GM12878 (cell line): ENCODE measurements at regions not wholly inside any gene's neighbourhood (a gene's known extent, or its start where the extent isn't known, plus 50 kb on each side); places are given as distances from the start of the nearest gene placed in this dataset.
"Not testable (repeated sequence)": the region's sequence is repeated elsewhere in the genome, so short reads cannot be mapped to it uniquely, and the experiment has no call there.

Experiments
- ATAC-seq: fragments of 200-7000 bp; cut with Tn5 transposase; 3 replicates; pipeline ENCODE4 v1.9.1; 2020; ENCODE audit warnings: mild to moderate bottlenecking, moderate library complexity
- BruUV-seq: library from RNA; stranded (reverse); fragments of 400-500 nt; replicated peaks from 2 replicates; lab custom pipeline; 2021; lab: Mats Ljungman, UMichigan
- CTCF ChIA-PET: fragments of 300-600 bp; sonication (Branson Sonifier 250); formaldehyde crosslinking; extraction: SDS; loops from one replicate; lab custom pipeline; 2021; ENCODE audit warnings: inconsistent platforms; lab: Yijun Ruan, JAX
- POLR2A ChIA-PET: fragments of 350-600 bp; formaldehyde crosslinking; extraction: SDS; loops from one replicate; lab custom pipeline; 2021; ENCODE audit warnings: inconsistent platforms; lab: Charles Lee
- RAD21 ChIA-PET: fragments of 300-600 bp; sonication (Branson Sonifier 250); formaldehyde crosslinking; loops from one replicate; lab custom pipeline; 2023; ENCODE audit warnings: antibody characterized with exemption; ENCODE audit not compliant: unreplicated experiment; lab: Charles Lee
- SMC1A ChIA-PET: fragments of 300-600 bp; sonication (Branson Sonifier 250); formaldehyde crosslinking; loops from one replicate; lab custom pipeline; 2023; ENCODE audit not compliant: unreplicated experiment, uncharacterized antibody; lab: Charles Lee
- DNase-seq: peaks from one replicate; pipeline ENCODE4 v3.0.0-alpha.2; 2011; ENCODE audit warnings: low read depth, low spot score
- FAIRE-seq: peaks from 3 replicates; lab custom pipeline; 2011; peaks lifted over from hg19 to GRCh38; lab: Jason Lieb, UNC
- H2AFZ ChIP-seq: 2 replicates; pipeline ENCODE4 v1.6.0; 2011; ENCODE audit warnings: low read depth, low read length, control low read depth; ENCODE audit not compliant: control insufficient read depth
- H3K27ac ChIP-seq: 2 replicates; pipeline ENCODE4 v1.5.1; 2011; ENCODE audit warnings: control low read depth; ENCODE audit not compliant: control insufficient read depth, insufficient read depth
- H3K27me3 ChIP-seq, 2 experiments: replicated peaks in 1 of 2; 2 replicates each; pipeline versions ENCODE4 v1.6.0 to v1.6.1; 2011; ENCODE audit warnings: low read length in 1 of 2; ENCODE audit not compliant: control insufficient read depth in 2 of 2, insufficient read depth in 2 of 2
- H3K36me3 ChIP-seq, 2 experiments: 2 replicates each; pipeline ENCODE4 v1.5.1; 2011; ENCODE audit warnings: low read length in 1 of 2; ENCODE audit not compliant: control insufficient read depth in 2 of 2, insufficient read depth in 2 of 2
- H3K4me1 ChIP-seq: 2 replicates; pipeline ENCODE4 v1.6.1; 2011; ENCODE audit warnings: mild to moderate bottlenecking, low read length, moderate library complexity, mixed read lengths; ENCODE audit not compliant: control insufficient read depth, insufficient read depth
- H3K4me2 ChIP-seq: 2 replicates; pipeline ENCODE4 v1.6.0; 2011; ENCODE audit warnings: control low read depth; ENCODE audit not compliant: control insufficient read depth, insufficient read depth
- H3K4me3 ChIP-seq: fragments of 200-600 bp; sonication (generic); 2 replicates; pipeline ENCODE4 v1.5.1; 2016
- H3K79me2 ChIP-seq: 2 replicates; pipeline ENCODE4 v1.6.0; 2011; ENCODE audit warnings: low read length; ENCODE audit not compliant: control insufficient read depth, insufficient read depth
- H3K9ac ChIP-seq: 2 replicates; pipeline ENCODE4 v1.8.0; 2011; ENCODE audit warnings: low read length, control low read depth, mixed read lengths; ENCODE audit not compliant: control insufficient read depth, insufficient read depth
- H3K9me3 ChIP-seq: replicated peaks from 3 replicates; pipeline ENCODE4 v1.5.1; 2011; ENCODE audit warnings: mild to moderate bottlenecking, low read length; ENCODE audit not compliant: control insufficient read depth, insufficient read depth
- H4K20me1 ChIP-seq: 2 replicates; pipeline ENCODE4 v1.6.0; 2011; ENCODE audit not compliant: control insufficient read depth, insufficient read depth
- ETV6 ChIP-seq, 2 experiments: fragments of 450-650 bp in 1 of 2; IDR thresholded peaks in 1 of 2; conservative IDR thresholded peaks in 1 of 2; 2 replicates each; pipeline ENCODE4 v1.6.1; 2014; ENCODE audit warnings: antibody characterized with exemption in 1 of 2, borderline replicate concordance in 1 of 2, low read depth in 1 of 2, mild to moderate bottlenecking in 1 of 2, moderate library complexity in 1 of 2
- EZH2 ChIP-seq: IDR thresholded peaks from 2 replicates; pipeline ENCODE4 v1.6.1; 2012; ENCODE audit warnings: low read depth, mild to moderate bottlenecking, control low read depth, inconsistent platforms, low read length, borderline replicate concordance; ENCODE audit not compliant: control insufficient read depth
- MEF2B ChIP-seq: fragments of 450-650 bp; IDR thresholded peaks from 2 replicates; pipeline ENCODE4 v1.6.1; 2018; ENCODE audit warnings: mild to moderate bottlenecking, moderate library complexity; ENCODE audit not compliant: partially characterized antibody, poor library complexity, severe bottlenecking
- MTA3 ChIP-seq: IDR thresholded peaks from 2 replicates; pipeline ENCODE4 v1.6.1; 2012; ENCODE audit warnings: low read length, inconsistent platforms, borderline replicate concordance
- WGBS: methylation state at CpG from one replicate; pipeline ENCODE4 v1.1.6; 2016; ENCODE audit warnings: low lambda C conversion rate; ENCODE audit not compliant: insufficient replicate concordance, insufficient coverage; ENCODE audit errors: missing lambda C conversion rate; 5-methylcytosine and 5-hydroxymethylcytosine counted together
- in situ Hi-C: fragments of 300-500 bp; cut with MboI; formaldehyde crosslinking; loops from 9 replicates; pipeline ENCODE4 v1.14.3; 2018; ENCODE audit warnings: mixed read lengths
- intact Hi-C: fragments of 100-400 bp; cut with micrococcal nuclease; formaldehyde crosslinking; loops from one replicate; pipeline ENCODE4 v1.14.2; 2022; ENCODE audit not compliant: unreplicated experiment

DNA sequence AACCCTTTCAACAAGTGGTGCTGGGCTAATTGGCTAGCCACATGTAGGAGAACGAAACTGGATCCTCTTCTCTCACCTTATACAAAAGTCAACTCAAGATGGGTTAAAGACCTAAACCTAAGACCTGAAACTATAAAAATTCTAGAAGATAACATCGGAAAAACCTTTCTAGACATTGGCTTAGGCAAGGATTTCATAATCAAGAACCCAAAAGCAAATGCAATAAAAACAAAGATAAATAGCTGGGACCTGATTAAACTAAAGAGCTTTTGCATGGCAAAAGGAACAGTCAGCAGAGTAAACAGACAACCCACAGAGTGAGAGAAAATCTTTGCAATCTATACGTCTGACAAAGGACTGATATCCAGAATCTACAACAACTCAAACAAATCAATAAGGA is 571.1 kb downstream of the BNC2 start:
- H3K27me3 ChIP-seq, SMC1A ChIA-PET, H3K4me2 ChIP-seq, FAIRE-seq, H3K9me3 ChIP-seq, CTCF ChIA-PET, BruUV-seq, H2AFZ ChIP-seq, H3K36me3 ChIP-seq, H4K20me1 ChIP-seq, H3K79me2 ChIP-seq, in situ Hi-C loops, H3K4me1 ChIP-seq, H3K9ac ChIP-seq, RAD21 ChIA-PET, DNase-seq, intact Hi-C loops, POLR2A ChIA-PET, H3K27ac ChIP-seq, H3K4me3 ChIP-seq, ATAC-seq: not testable (repeated sequence)
- WGBS, result 7% methylated on average over 3 of the region's 3 CpGs

DNA sequence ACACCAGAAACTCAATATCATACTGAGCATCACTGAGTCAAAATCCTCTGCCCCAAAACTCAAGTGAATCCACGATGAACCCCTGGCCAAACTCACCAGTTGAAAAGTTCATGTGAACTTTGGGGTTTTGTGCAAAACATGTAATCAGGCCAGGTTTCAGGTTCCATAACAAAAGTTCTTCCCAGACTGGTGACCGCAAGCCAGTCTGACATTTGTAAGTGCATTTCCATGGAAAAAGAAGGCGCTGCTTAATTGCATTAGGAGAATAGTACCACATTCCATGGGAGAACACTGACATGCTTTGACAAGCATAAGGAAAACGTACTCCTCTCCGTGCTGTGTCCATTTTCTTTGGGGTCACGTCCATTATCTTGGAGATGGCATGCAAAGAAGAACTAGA is 567.0 kb downstream of the BNC2 start:
- DNase-seq (no peak), FAIRE-seq (no peak), ATAC-seq (no peak)
- Histone ChIP-seq H2AFZ (no peak overlapping the region), H3K79me2 (no peaks in the 10 kb centered on the region), H3K9ac (no peak overlapping the region), H3K4me1 (no peaks in the 10 kb centered on the region), H3K9me3 (no peaks in the 10 kb centered on the region), H3K4me2 (no peak overlapping the region), H3K27me3 (no peaks in the 10 kb centered on the region), H3K27ac (no peak overlapping the region), H3K4me3 (no peak overlapping the region), H4K20me1 (no peaks in the 10 kb centered on the region), H3K36me3 (no peaks in the 10 kb centered on the region)
- TF ChIP-seq EZH2 (no peak), MTA3 (no peak), ETV6 (conservative IDR thresholded peaks at IDR 0.05 in 1 of 2, IDR thresholded peaks at IDR 0.05 in 1 of 2; ENCODE audit: borderline replicate concordance in 1 of 2, low read depth in 1 of 2) (no peak), MEF2B (no peak)
- ChIA-PET POLR2A (no interaction called here), CTCF (no interaction called here), SMC1A (no interaction called here), RAD21 (no interaction called here)
- intact Hi-C loops, result no loop called here
- no TSS peak for BruUV-seq
- WGBS, result 18% methylated on average over 6 of the region's 6 CpGs
- in situ Hi-C loops, result no loop called here
